GM19239 (cell line): ENCODE measurements at regions not wholly inside any gene's neighbourhood (a gene's known extent, or its start where the extent isn't known, plus 50 kb on each side); places are given as distances from the start of the nearest gene placed in this dataset.
"Not testable (repeated sequence)": the region's sequence is repeated elsewhere in the genome, so short reads cannot be mapped to it uniquely, and the experiment has no call there.

Experiments
- DNase-seq: peaks from one replicate; pipeline ENCODE4 v3.0.0; 2011; ENCODE audit warnings: low spot score; ENCODE audit not compliant: insufficient read length
- FAIRE-seq: peaks from 2 replicates; lab custom pipeline; 2011; peaks lifted over from hg19 to GRCh38; lab: Jason Lieb, UNC

DNA sequence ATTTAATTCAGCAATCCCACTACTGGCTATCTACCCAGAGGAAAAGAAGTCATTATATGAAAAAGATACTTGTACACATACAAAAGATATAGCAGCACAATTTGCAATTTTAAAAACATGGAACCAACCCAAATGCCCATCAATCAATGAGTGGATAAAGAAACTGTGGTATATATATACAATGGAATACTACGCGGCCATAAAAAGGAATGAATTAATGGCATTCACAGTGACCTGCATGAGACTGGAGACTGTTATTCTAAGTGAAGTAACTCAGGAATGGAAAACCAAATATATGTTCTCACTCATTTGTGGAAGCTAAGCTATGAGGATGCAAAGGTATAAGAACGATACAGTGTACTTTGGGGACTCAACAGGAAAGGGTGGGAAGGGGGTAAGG is 102.8 kb upstream of the KCNMA1 start:
- DNase-seq, FAIRE-seq: not testable (repeated sequence)

DNA sequence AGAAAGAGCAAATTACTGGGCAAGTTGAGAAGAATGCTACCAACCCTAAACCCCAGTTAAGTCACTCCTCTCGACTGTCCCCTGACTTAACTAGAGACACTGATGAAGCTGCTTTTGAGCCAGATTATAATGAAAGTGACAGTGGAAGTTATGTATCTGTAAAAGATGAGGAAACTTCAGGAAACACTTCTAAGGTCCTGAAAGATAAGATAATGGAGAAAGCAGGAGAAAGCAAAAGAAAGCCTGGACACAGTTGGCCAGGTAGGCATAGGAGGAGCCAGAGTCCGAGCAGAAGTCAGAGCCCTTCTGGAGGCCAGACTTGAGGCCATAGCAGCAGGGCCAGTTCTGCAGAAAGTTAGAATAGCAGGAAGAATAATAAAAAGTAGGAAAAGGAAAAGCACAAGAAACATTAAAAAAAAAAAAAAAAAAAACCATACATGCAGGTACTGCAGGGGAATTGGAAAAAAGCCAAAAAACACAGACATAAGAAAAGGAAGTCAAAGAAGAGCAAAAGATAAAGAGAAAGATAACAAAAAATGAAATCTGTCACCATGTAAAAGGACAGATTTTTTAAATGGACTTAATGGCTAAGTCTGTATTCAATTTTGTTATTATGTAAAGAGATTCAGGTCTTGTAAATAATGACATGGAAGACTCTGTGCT is 101.0 kb upstream of the KCNMA1 start:
- no peak for DNase-seq
- no peak for FAIRE-seq

- no peak for FAIRE-seq
- no peak for DNase-seq
Observed at GRCh38 chr10:77737608-77738007, 100.0 kb upstream of the KCNMA1 start.

DNA sequence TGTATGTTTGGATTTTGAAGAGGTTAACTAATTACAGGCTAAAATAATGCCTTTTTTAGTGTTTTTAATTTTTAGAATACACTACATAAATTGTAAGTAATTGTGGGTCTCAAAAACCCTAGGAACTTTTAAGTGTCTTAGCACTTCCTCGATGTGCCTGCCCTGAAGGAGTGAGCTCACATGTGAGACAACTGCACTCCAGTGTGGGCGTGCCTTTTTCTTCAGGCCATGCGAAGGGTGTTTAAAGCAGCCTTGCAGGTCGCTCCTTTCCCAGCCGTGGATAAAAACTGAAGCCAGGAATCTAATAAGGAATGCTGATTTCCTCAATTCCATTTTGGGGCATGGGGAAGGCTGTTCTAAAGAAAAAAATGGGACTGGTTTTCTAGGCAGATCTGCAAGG is 97.5 kb upstream of the KCNMA1 start:
- not testable (repeated sequence) for FAIRE-seq, DNase-seq

GRCh38 chr10:77732213-77733003 is 94.8 kb upstream of the KCNMA1 start:
- no peak for DNase-seq
- no peak for FAIRE-seq

- DNase-seq (no peak), FAIRE-seq (no peak)
Observed at GRCh38 chr10:77727481-77727880, 89.9 kb upstream of the KCNMA1 start.

DNA sequence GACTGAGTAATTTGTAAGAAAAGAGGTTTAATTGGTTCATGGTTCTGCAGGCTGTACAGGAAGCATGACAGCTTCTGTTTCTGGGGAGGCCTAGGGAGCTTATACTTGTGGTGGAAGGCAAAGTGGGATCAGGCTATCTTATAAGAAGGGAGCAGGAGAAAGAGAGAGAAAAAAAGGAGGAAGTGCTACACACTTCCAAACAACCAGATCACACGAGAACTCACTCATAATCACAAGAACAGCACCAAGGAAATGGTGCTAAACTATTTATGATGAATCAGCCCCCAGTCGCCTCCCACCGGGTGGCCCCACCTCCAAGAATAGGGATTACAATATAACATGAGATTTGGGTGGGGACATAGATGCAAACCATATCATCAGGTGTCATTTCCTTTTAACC is 89.1 kb upstream of the KCNMA1 start:
- DNase-seq (no peak), FAIRE-seq (no peak)

DNA sequence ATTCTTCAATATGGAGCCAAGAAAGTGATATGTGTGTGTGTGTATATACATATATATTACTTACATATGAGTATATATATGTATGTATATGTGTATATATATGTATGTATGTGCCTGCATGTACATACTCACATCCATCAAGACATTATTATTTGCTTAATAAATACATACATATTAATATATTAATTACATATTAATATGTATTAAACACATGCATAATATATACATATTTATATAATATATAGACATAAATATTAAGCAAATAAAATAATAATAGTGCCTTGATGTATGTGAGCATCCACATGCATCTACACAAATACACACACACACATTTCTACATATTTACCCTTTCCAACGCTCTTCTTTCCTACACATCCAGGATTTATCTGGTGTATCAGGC is 88.7 kb upstream of the KCNMA1 start:
- FAIRE-seq (no peak), DNase-seq (no peak)

DNA sequence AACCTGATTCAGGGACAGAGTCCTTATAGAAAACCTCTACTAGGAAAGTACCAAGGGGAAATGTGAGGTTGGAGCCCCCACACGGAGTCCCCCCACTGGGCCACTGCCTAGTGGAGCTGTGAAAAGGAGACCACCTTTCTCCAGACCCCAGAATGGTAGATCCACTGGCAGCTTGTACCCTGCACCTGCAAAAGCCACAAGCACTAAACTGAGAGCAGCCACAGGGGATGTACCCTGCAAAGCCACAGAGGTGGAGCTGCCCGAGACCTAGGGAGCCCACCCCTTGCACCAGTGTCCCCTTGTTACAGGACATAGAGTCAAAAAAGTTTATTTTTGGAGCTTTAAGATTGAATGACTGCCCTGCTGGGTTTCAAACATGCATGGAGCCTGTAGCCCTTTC is 87.2 kb upstream of the KCNMA1 start:
- FAIRE-seq = no peak
- DNase-seq = no peak

- no peak for FAIRE-seq
Observed at GRCh38 chr10:77723376-77723775, 85.8 kb upstream of the KCNMA1 start.

DNA sequence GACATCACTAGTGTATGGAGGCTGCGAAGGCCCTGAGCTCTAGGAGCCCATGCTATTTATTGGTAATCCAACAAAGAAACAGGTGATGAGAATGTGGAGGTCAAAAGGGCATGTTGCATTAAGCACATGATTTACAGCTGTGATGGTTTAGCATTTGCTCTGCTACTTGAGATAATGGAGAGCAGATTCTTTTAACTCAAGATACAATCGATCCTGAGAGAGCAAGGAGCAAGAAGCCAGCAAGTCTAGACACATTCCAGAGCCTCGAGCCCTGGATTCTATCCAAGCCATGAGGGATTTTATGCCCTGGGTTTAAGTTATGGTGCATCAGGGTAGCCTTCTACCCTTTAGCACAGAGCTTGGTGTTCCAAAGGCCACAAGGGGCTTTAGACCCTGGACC is 85.3 kb upstream of the KCNMA1 start:
- not testable (repeated sequence) for DNase-seq, FAIRE-seq

More at GRCh38 chr10:77723376-77723775, 85.8 kb upstream of the KCNMA1 start:
- DNase-seq = no peak

- DNase-seq = no peak
- FAIRE-seq = no peak
Observed at GRCh38 chr10:77721815-77722214, 84.2 kb upstream of the KCNMA1 start.

DNA sequence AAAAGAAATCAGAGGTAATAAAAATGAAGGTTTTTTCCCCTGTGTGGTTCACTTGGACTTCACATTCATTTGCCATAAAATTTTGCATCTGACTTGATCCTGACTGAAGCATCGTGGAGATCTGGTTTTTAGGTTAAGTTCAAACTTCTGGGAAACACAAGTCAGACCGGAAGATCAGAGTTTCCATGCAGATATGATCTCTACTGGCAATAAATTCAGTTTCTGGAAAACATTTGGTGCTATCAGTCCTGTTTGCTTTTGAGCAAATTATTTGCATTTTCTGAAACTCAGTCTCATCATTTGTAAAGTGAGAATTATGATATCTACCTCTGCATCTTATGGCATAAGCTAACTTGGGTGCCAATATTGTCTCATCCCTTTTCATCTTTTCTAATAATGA is 81.3 kb upstream of the KCNMA1 start:
- no peak for DNase-seq
- FAIRE-seq = no peak

GRCh38 chr10:77718312-77718711 is 80.7 kb upstream of the KCNMA1 start:
- DNase-seq, FAIRE-seq: not testable (repeated sequence)

GRCh38 chr10:77717336-77717735 is 79.7 kb upstream of the KCNMA1 start:
- no peak for DNase-seq
- no peak for FAIRE-seq

- FAIRE-seq (no peak), DNase-seq (no peak)
Observed at GRCh38 chr10:77716458-77717317, 79.1 kb upstream of the KCNMA1 start.

DNA sequence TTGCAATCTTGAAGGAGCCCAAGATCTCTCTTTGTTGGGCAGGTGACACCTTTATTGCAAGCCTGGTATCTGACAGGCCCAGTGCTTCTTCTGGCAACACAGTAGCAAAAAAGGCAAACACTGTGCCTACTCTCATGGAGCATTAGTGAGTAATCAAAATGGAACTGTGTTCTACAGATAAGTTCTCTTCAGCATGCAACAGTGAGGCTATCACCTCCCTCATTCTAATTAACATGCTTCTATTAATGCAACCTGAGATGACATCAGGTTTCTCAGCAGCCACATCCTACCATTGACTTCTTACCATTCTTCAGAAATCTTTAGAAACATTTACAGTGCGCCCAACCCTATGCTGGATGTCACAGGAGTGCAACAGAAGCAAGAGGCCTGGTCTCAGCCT is 77.9 kb upstream of the KCNMA1 start:
- DNase-seq = no peak
- FAIRE-seq = no peak

DNA sequence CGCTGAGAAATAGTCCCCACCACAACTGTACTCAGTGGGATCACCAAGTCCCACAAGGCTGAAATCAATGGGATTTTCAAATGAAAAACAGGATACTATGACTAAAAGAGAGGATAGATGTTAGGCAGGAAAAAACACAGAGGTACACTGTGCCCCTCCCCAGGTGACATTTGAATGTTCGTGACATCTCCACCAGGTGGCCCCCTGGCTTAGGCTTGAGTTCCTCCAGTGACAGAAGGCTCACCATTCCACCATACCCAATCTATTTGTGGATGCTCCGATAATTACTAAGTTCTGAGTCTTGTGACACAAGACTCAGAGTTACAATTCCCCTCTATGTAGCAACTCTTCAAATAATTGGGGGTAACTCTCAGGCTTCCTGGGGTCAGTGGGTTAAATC is 77.5 kb upstream of the KCNMA1 start:
- no peak for FAIRE-seq

GRCh38 chr10:77713521-77714280 is 76.1 kb upstream of the KCNMA1 start:
- no peak for DNase-seq
- FAIRE-seq = no peak

More for the DNA sequence above, 77.5 kb upstream of the KCNMA1 start:
- DNase-seq = no peak

DNA sequence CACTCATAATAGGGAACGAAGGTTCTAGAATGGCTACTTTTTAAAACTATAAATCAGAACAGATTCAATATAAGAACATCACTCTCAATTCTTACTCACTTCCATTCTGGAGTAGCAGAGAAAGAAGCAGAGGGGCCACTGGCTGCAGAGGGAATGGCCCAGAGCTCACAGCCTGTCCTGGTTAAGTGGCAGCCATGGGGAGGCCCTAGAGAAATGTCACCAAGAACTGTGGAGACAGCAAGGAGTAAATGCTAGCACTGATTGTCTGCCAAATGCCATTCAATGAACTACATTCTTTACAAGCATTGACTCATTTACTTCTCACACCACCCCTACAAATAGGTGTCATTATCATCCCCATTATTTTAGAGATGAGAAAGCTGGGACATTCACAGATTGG is 74.6 kb upstream of the KCNMA1 start:
- FAIRE-seq (no peak), DNase-seq (no peak)
